ENCODE measurements at regions not wholly inside any gene's neighbourhood (a gene's known extent, or its start where the extent isn't known, plus 50 kb on each side); places are given as distances from the start of the nearest gene placed in this dataset.

- no peak overlapping the region for H3K4me3 ChIP-seq (replicated peaks; ENCODE audit: low read depth, low read length)
- TF ChIP-seq CTCF (IDR thresholded peaks at IDR 0.05; ENCODE audit: low read depth, low read length, missing control alignments) = no peak
- no peak for DNase-seq (ENCODE audit: extremely low read depth, low read depth)
Observed at GRCh38 chr13:42409551-42409950, 137.6 kb downstream of the AKAP11 start.

DNA sequence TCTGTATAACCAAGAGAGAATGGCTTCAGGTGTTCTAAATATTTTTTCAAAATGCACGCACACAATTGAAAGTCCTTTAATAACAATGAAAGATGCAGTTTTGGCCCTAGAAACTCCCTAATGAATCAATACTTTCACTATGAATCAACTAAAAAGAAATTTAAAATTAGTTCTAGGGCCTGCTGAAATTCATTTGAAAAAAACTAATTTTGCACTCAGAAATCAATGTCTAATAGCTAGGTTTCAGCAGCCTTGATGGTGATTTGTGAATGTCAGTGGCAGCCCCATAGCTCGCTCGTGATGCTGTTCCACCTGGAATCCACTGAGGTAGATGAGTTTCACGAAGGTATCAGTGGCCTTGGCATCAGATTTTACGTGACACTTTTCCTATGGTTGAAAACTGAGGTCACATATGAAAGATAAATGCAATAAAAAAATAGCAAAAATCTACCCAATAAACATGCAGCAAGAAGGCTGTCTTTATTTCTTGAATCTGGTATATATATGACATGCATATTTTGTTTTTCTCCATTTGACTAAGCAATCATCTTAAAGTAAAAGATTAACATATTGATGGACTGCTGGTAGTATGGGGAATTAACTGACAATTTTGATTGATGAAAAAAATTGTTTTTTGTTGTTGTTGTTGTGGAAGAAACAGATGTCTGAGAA, 141.0 kb downstream of the AKAP11 start:
- TF ChIP-seq CTCF (IDR thresholded peaks at IDR 0.05; ENCODE audit: low read depth, low read length, missing control alignments) = no peak
- H3K4me3 ChIP-seq (replicated peaks; ENCODE audit: low read depth, low read length) = no peak overlapping the region
- no peak for DNase-seq (ENCODE audit: extremely low read depth, low read depth)

DNA sequence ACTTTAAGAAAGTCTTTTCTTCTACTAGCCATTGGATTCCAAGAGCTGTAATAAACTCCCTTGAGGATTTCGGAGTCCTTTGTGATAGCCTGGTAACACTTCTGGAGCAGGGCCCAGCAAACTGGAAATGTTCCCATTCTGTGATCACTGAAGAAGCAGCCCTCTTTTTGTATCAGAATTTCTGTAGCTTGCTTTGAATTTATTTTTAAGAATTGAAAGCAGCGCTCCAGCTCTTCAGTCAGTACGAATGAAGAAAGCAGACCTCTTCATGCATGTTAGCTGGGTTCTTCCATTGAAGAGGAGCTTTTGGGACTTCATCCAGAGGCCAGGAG, 141.5 kb downstream of the AKAP11 start:
- H3K4me3 ChIP-seq (replicated peaks; ENCODE audit: low read depth, low read length) = no peak overlapping the region
- no peak for DNase-seq (ENCODE audit: extremely low read depth, low read depth)
- no peak for TF ChIP-seq CTCF (IDR thresholded peaks at IDR 0.05; ENCODE audit: low read depth, low read length, missing control alignments)

DNA sequence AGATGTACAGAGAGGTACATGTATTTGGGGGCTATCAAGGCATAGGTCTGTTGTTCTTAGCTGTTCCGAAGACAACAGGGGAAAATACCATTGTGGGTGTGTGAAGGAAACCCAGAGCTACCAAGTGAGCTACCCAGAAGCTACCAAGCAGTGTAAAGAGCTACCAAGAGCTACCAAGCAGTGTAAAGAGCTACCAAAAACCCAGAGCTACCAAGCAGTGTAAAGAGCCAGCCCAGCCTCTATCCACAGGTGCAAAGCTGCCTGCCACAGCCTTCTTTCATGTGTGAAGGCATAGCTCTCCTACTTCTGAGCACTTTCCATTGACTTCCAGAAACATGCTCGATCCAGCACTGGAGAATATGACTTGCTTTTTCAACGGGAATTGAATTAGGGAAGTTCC, 145.7 kb downstream of the AKAP11 start:
- DNase-seq (ENCODE audit: extremely low read depth, low read depth) = no peak

DNA sequence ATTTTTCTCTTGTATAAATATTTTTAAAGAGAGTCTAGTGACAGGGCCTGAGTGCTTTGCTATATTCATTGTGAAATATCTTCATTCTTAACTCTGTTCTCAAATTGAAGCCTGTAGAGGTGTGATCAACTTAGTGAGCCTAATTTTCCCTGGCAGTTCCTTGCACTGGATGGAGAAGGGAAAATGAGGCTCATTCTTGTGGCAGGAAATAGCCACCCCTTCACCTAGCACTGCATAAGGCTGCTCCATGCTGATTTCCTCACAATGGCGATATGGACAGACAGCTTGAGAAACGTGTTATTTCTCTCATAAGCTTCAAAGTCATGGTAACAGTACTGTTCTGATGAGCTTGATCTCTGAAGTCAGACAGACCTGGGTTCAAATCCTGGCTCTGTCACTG, 146.2 kb downstream of the AKAP11 start:
- TF ChIP-seq CTCF (IDR thresholded peaks at IDR 0.05; ENCODE audit: low read depth, low read length, missing control alignments) = no peak
- no peak for DNase-seq (ENCODE audit: extremely low read depth, low read depth)
- H3K4me3 ChIP-seq (replicated peaks; ENCODE audit: low read depth, low read length) = no peak overlapping the region

More for the DNA sequence above, 145.7 kb downstream of the AKAP11 start:
- no peak overlapping the region for H3K4me3 ChIP-seq (replicated peaks; ENCODE audit: low read depth, low read length)
- TF ChIP-seq CTCF (IDR thresholded peaks at IDR 0.05; ENCODE audit: low read depth, low read length, missing control alignments) = no peak

DNA sequence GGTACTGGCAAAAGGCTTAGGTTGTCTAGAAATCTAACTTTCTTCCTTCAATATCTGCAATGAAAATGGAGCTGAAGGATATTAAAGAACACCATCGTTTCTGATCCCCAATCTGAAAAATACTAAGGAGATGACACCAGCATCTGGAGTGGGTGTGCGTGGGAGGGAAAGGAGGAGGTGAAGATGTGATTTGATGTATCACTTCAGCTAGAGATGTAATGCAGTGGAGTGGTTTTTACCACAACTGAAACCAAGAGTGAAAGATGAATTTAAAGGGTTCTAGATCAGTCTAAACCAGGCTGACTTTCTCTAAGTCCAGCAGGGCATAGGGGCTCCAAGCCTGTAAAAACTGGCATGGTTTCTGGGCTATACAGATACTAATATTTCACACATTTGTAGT, 148.4 kb downstream of the AKAP11 start:
- TF ChIP-seq CTCF (IDR thresholded peaks at IDR 0.05; ENCODE audit: low read depth, low read length, missing control alignments) = no peak
- DNase-seq (ENCODE audit: extremely low read depth, low read depth) = no peak

DNA sequence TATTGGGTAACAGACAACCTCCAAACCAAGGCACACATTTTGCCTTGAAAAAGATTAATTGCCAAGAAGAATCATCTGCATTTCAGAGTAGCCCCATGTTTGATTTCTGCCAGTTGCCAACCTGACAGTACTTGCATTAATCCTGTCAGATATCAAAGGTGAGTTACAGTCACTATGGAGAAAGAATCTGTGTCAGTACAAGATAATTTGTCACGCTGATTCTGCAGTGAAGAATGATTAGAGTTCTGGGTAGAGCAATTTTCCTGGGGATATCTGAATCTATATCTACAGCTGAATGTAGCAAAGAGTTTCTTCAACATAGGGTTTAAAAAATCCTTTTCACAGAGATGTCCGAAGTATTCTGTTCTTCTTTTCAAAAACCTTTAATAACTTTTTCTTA, 150.7 kb downstream of the AKAP11 start:
- H3K4me3 ChIP-seq (replicated peaks; ENCODE audit: low read depth, low read length) = no peak overlapping the region
- TF ChIP-seq CTCF (IDR thresholded peaks at IDR 0.05; ENCODE audit: low read depth, low read length, missing control alignments) = no peak
- no peak for DNase-seq (ENCODE audit: extremely low read depth, low read depth)

More for the DNA sequence above, 148.4 kb downstream of the AKAP11 start:
- no peak overlapping the region for H3K4me3 ChIP-seq (replicated peaks; ENCODE audit: low read depth, low read length)

Data from HFF-Myc (cell line).